Small intestine (tissue), 7 donors: ENCODE measurements at regions not wholly inside any gene's neighbourhood (a gene's known extent, or its start where the extent isn't known, plus 50 kb on each side); places are given as distances from the start of the nearest gene placed in this dataset.

Experiments
- DNase-seq, 2 donors: peaks; one replicate each; pipeline versions ENCODE4 v3.0.0 to v3.0.0-alpha.2; 2013
- FAIRE-seq: peaks from 2 replicates; lab custom pipeline; 2012; peaks lifted over from hg19 to GRCh38; lab: Jason Lieb, UNC
- H3K27ac ChIP-seq, 3 donors: one replicate each; pipeline ENCODE4 v1.5.1; 2013; ENCODE audit warnings: low read length in 2 of 3, mild to moderate bottlenecking in 2 of 3, control low read depth in 1 of 3, inconsistent platforms in 1 of 3, low read depth in 1 of 3, moderate library complexity in 1 of 3
- H3K27me3 ChIP-seq, 3 donors: one replicate each; pipeline ENCODE4 v1.6.1; 2013; ENCODE audit warnings: low read length in 3 of 3, inconsistent platforms in 1 of 3; ENCODE audit not compliant: control insufficient read depth in 3 of 3, insufficient read depth in 3 of 3
- H3K36me3 ChIP-seq, 3 donors: one replicate each; pipeline ENCODE4 v1.6.1; 2013; ENCODE audit warnings: low read length in 3 of 3, inconsistent platforms in 1 of 3, low read depth in 1 of 3, mild to moderate bottlenecking in 1 of 3, moderate library complexity in 1 of 3; ENCODE audit not compliant: control insufficient read depth in 3 of 3, insufficient read depth in 2 of 3
- H3K4me1 ChIP-seq, 3 donors: one replicate each; pipeline ENCODE4 v1.6.1; 2013; ENCODE audit warnings: low read length in 2 of 3, inconsistent platforms in 1 of 3, low read depth in 1 of 3, mild to moderate bottlenecking in 1 of 3, moderate library complexity in 1 of 3; ENCODE audit not compliant: control insufficient read depth in 3 of 3, insufficient read depth in 2 of 3
- H3K4me3 ChIP-seq, 3 donors: one replicate each; pipeline ENCODE4 v1.5.1; 2013; ENCODE audit warnings: low read length in 3 of 3, control low read depth in 1 of 3, inconsistent platforms in 1 of 3, low read depth in 1 of 3, mild to moderate bottlenecking in 1 of 3, moderate library complexity in 1 of 3
- H3K9me3 ChIP-seq, 2 donors: one replicate each; pipeline ENCODE4 v1.6.1; 2013; ENCODE audit warnings: low read depth in 1 of 2, low read length in 1 of 2; ENCODE audit not compliant: control insufficient read depth in 2 of 2, insufficient read depth in 1 of 2
- WGBS, 3 donors: extraction: QIAGEN DNeasy Blood & Tissue Kit; methylation state at CpG; one replicate each; pipeline ENCODE4 v1.1.7; 2013; 5-methylcytosine and 5-hydroxymethylcytosine counted together
- donor health status: healthy with polysubstance abuse.
- donor health status: control.
- donor health status: control.
- donor health status: Bipolar disorder and iron deficiency.
- donor health status: healthy.

- DNase-seq = no peak
- Histone ChIP-seq H3K36me3 (no peaks in the 10 kb centered on the region), H3K4me1 (peaks cover 0 to 6% (median 2%) of the 10 kb centered on the region in 3 donors), H3K27ac (no peak overlapping the region), H3K4me3 (no peak overlapping the region), H3K27me3 (peaks cover 0 to 6% (median 0%) of the 10 kb centered on the region in 3 donors), H3K9me3 (no peaks in the 10 kb centered on the region)
- FAIRE-seq = no peak
- WGBS, 3 donors = 57 to 81% (median 71%) methylated on average over 1 of the region's 1 CpG
Measured at GRCh38 chr1:83766241-83766691, 232.7 kb downstream of the TTLL7 start.

- Histone ChIP-seq H3K27me3 (peaks cover 0 to 8% (median 0%) of the 10 kb centered on the region in 3 donors), H3K4me1 (peaks cover 0 to 8% (median 2%) of the 10 kb centered on the region in 3 donors), H3K27ac (no peak overlapping the region), H3K36me3 (no peaks in the 10 kb centered on the region), H3K9me3 (no peaks in the 10 kb centered on the region), H3K4me3 (no peak overlapping the region)
- 72 to 83% (median 76%) methylated on average over 3 of the region's 3 CpGs for whole genome bisulfite sequencing, 3 donors
- FAIRE-seq (no peak), DNase-seq (no peak)
Measured at GRCh38 chr1:83765125-83765524, 233.8 kb downstream of the TTLL7 start.

GRCh38 chr1:83764209-83764608, 234.7 kb downstream of the TTLL7 start:
- Histone ChIP-seq H3K4me1 (peaks cover 0 to 8% (median 2%) of the 10 kb centered on the region in 3 donors), H3K4me3 (no peak overlapping the region), H3K9me3 (no peaks in the 10 kb centered on the region), H3K27me3 (peaks cover 0 to 8% (median 0%) of the 10 kb centered on the region in 3 donors), H3K36me3 (no peaks in the 10 kb centered on the region), H3K27ac (no peak overlapping the region)
- FAIRE-seq (no peak), DNase-seq (no peak)
- WGBS, 3 donors = 19 to 70% (median 38%) methylated on average over 2 of the region's 2 CpGs

GRCh38 chr1:83763361-83764095, 235.4 kb downstream of the TTLL7 start:
- peaks cover 0 to 8% (median 2%) of the 10 kb centered on the region in 3 donors for H3K4me1 ChIP-seq
- FAIRE-seq (no peak), DNase-seq (peak; percentile 52 to 65)
- no peaks in the 10 kb centered on the region for H3K9me3 ChIP-seq
- H3K27me3 ChIP-seq = peaks cover 0 to 5% (median 0%) of the 10 kb centered on the region in 3 donors
- no peak overlapping the region for H3K4me3 ChIP-seq
- H3K36me3 ChIP-seq = no peaks in the 10 kb centered on the region
- 7 to 43% (median 22%) methylated on average over 6 of the region's 6 CpGs for WGBS, 3 donors
- no peak overlapping the region for H3K27ac ChIP-seq

- 20 to 56% (median 35%) methylated on average over 5 of the region's 5 CpGs for WGBS, 3 donors
- H3K9me3 ChIP-seq = no peaks in the 10 kb centered on the region
- H3K36me3 ChIP-seq = no peaks in the 10 kb centered on the region
- H3K4me1 ChIP-seq = peaks cover 0 to 8% (median 2%) of the 10 kb centered on the region in 3 donors
- H3K27ac ChIP-seq = no peak overlapping the region
- peaks cover 0 to 5% (median 0%) of the 10 kb centered on the region in 3 donors for H3K27me3 ChIP-seq
- no peak overlapping the region for H3K4me3 ChIP-seq
- no peak for DNase-seq
- FAIRE-seq = no peak
Measured at GRCh38 chr1:83762416-83762815, 236.5 kb downstream of the TTLL7 start.

- DNase-seq = no peak
- Histone ChIP-seq H3K4me3 (no peak overlapping the region), H3K4me1 (peaks cover 0 to 8% (median 2%) of the 10 kb centered on the region in 3 donors), H3K9me3 (no peaks in the 10 kb centered on the region), H3K36me3 (no peaks in the 10 kb centered on the region), H3K27ac (no peak overlapping the region), H3K27me3 (peaks cover 0 to 5% (median 0%) of the 10 kb centered on the region in 3 donors)
- FAIRE-seq = no peak
- 16 to 52% (median 43%) methylated on average over 3 of the region's 3 CpGs for WGBS, 3 donors
Measured at GRCh38 chr1:83762039-83762365, 236.9 kb downstream of the TTLL7 start.

GRCh38 chr1:83761167-83762038, 237.5 kb downstream of the TTLL7 start:
- no peak overlapping the region for H3K27ac ChIP-seq
- DNase-seq (no peak), FAIRE-seq (no peak)
- no peaks in the 10 kb centered on the region for H3K9me3 ChIP-seq
- peaks cover 0 to 5% (median 0%) of the 10 kb centered on the region in 3 donors for H3K27me3 ChIP-seq
- no peaks in the 10 kb centered on the region for H3K36me3 ChIP-seq
- H3K4me3 ChIP-seq = no peak overlapping the region
- H3K4me1 ChIP-seq = peaks cover 0 to 8% (median 2%) of the 10 kb centered on the region in 3 donors
- 43 to 52% (median 52%) methylated on average over 8 of the region's 8 CpGs for WGBS, 3 donors

- Histone ChIP-seq H3K27me3 (peaks cover 0 to 5% (median 0%) of the 10 kb centered on the region in 3 donors), H3K4me3 (no peak overlapping the region), H3K36me3 (no peaks in the 10 kb centered on the region), H3K9me3 (no peaks in the 10 kb centered on the region), H3K4me1 (peaks cover 0 to 8% (median 2%) of the 10 kb centered on the region in 3 donors), H3K27ac (no peak overlapping the region)
- FAIRE-seq (no peak), DNase-seq (no peak)
- 72 to 81% (median 77%) methylated on average over 6 of the region's 6 CpGs for WGBS, 3 donors
Measured at GRCh38 chr1:83760226-83761021, 238.5 kb downstream of the TTLL7 start.
